ENCODE measurements at regions not wholly inside any gene's neighbourhood (a gene's known extent, or its start where the extent isn't known, plus 50 kb on each side); places are given as distances from the start of the nearest gene placed in this dataset.

GRCh38 chr10:3595736-3596135 is 189.3 kb downstream of the KLF6 start:
- TF ChIP-seq POLR2A (IDR thresholded peaks at IDR 0.05) (no peak), CTCF (IDR thresholded peaks at IDR 0.05) (no peak)
